NCI-H69 (cell line): ENCODE measurements at regions not wholly inside any gene's neighbourhood (a gene's known extent, or its start where the extent isn't known, plus 50 kb on each side); places are given as distances from the start of the nearest gene placed in this dataset.
"Not testable (repeated sequence)": the region's sequence is repeated elsewhere in the genome, so short reads cannot be mapped to it uniquely, and the experiment has no call there.

ENCODE experiments used
- DNase-seq: peaks from one replicate; lab custom pipeline; 2025; lab: John Stamatoyannopoulos, UW

DNA sequence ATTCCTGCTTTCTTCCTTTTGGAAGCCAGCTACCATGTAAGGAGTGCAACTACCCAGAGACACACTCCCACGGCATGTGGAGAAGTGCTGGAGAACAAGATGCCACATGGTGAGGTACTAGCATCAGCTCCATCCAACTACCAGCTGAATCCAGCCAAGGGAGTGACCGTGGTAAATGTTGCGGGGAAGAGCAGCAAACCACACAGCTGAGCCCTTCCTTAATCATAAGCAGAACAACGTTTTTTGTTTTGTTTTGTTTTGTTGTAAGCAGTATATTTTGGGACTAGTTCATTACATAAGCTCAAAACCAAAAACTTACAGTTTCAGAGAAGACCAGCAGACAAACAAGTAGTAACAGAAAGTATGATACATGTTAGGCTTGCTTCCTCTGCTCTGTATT lies 212.6 kb upstream of the ATP10A start:
- DNase-seq: no peak

DNA sequence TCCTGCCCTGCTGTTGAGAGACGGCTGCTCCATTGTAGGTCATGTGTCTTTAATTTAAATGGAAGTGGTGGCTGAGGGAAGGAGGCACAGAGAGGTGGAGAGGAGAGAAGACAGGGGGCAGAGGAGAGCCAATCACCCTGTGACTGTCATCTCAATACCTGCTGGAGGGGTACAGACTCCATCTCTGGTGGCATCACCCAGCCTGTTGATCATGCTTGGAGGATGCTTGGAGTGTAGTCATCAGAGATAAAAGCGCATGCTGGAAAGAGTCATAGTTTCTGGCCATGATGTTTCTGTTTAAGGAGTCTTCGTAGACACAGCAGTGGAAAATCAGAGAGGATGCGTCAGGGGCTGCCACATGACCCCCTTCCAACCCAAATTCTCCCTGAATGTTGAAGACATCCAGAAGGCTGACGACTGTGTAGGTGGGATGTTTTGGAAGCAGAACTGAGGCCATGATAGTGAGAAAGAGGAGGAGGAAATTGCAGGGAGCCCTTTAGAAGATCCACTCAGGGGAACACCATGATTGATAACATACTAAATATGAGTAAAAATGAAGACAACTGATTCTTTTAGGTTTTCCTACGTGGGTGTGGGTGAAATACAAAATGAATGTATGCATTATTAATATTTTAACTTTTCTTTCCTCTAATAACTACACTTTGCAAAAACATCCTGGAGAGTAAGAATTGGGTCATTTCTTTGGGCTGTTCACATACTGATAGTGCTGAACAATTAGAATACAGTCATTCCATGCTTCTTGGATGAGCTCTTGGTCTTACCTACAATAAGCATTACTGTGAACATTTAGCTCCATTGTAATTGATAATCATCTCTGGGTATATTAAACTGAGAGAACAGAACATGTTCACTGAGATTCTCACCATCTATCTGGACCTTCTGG lies 210.6 kb upstream of the ATP10A start:
- DNase-seq: no peak

DNA sequence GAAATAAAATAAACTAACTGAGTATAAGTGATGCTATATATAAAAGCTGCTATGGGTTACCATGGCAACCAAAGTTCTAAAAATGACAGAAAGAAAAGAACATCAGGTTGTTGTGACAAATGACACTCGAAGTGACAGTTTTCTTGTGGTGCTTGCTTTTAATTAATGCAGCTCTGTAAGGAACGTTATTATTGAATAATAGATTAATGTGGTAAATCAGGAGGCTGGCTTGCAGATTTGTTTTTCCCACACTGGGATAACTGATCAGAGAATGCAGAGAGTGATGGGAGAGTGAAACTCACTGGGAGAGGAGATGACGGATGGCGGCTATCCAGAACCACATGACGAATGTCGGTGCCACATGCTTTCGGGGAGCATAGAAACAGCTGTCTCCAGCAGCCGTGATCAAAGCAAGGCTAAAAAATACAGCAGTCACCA lies 207.0 kb upstream of the ATP10A start:
- no peak for DNase-seq

DNA sequence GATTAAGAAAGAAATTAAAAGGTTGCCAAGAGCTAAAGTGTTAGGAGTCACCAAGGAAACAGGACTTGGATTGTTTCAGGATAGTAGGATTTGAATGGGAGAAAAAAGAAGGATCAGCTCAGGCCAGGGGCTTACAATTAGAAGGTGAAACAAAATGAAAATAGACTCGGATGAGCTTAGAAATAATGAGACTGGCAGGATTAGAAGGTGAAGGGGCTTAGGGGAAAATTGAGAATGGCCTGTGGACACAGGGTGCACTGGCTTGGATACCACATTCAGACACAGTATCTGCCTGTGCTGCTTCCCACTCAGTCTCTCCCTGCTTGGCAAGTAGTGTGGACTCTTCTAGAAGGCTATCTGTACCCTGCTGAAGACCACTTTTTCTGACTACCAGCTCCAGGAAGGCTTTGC lies 206.1 kb upstream of the ATP10A start:
- DNase-seq: no peak

DNA sequence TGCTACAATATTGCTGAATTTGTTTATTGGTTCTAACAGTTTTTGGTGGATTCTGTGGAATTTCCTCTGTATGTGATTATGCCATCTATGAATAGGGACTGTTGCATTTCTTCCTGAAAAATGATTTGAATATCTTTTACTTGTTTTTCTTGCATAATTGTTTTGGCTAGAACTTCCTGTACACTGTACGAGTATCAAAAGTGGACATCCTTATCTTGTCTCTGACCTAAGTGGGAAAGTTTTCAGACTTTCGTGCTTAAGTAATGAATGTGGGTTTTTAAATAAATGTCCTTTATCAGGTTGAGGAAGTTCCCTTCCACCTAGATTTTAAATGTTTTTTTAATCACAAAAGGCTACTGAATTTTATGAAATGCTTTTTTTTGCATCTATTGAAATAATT lies 203.8 kb upstream of the ATP10A start:
- DNase-seq: no peak

DNA sequence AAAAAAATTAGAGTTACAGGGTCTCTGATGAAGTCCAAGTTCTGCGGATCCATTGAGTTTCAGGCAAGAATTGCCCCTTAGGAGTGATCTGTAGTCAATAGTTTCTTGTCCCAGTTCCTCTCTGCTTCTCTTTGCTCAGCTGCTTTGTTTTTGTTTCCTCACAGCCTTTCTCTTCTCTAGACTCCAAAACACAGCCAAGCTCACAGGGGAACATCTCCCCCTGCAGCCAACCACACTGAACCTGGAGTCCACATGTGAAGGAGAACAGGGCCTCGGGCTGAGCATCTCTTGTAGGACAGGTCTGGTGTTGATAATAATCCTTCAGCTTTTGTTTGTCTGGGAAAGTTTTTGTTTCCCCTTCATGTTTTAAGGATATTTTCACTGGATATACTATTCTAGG lies 202.6 kb upstream of the ATP10A start:
- no peak for DNase-seq

DNA sequence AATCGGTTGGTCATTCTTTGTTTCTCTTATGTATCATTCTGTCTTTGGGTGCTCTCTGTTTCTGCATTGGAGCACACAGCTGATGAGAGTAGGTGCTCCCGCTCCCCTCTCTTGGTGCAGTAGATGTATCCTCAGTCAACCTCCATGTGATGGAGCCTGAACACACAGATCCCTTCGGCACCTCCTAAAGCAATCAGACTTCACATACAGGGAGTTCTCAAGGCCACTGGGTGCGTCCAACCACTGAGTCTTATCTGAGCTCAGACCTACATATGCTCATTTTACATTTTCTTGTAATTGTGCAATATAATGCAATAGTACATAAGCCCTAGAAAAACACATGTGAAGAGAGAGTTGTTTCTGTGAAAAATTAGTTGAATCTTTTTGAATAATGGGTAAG lies 198.1 kb upstream of the ATP10A start:
- DNase-seq: no peak

DNA sequence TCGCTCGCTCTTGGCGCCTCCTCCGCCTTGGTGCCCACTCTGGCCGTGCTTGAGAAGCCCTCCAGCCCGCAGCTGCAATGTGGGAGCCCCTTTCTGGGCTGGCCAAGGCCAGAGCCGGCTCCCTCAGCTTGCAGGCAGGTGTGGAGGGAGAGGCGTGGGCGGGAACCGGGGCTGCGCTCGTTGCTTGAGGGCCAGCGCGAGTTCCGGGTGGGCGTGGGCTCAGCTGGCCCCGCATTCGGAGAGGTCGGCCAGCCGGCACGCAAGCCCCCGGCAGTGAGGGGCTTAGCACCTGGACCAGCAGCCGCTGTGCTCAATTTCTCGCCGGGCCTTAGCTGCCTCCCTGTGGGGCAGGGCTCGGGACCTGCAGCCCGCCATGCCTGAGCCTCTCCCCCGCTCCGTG lies 193.6 kb upstream of the ATP10A start:
- DNase-seq: not testable (repeated sequence)

DNA sequence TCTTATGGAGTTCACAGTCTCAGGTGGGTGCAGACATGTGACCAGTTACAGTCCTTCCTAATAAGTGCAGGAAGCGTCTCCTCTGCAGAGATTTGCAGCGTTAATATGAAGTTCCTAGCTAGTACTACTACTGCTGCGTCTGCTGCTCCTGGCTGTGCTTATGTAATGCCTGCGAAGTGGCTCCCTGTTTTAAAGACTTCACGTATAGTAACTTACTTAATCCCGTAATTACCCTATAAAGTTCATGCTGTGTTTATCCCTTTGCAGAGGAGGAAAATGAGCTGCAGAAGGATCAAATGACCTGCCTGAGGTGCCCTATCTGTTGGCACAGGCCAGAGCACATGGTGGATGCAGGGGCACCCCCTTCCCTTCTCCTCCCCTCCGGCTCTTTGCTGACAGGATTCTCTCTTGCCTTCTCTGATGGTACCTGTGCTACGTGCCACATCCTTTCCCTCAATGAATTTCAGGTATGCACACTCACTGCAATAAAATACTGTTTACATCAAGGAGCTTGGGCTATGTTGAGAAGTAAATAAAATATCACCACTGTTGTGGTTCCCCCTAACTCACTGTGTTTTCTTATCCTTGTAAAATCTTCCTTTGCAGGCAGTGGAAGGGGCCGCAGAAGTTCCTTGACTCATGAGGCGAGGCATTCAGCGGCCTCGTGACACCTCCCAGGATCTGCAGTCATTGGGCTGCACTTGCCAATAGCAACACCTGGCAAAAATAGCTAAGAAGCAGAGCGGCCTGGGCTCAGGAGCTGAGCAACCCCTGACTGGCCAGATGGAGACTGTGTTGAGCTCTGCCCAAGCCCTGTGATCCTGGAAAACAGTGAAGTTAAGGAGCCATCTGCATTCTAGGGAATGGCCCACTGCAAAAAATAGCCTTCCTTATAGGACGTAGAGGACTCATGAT lies 188.9 kb upstream of the ATP10A start:
- peak; percentile 49 for DNase-seq

DNA sequence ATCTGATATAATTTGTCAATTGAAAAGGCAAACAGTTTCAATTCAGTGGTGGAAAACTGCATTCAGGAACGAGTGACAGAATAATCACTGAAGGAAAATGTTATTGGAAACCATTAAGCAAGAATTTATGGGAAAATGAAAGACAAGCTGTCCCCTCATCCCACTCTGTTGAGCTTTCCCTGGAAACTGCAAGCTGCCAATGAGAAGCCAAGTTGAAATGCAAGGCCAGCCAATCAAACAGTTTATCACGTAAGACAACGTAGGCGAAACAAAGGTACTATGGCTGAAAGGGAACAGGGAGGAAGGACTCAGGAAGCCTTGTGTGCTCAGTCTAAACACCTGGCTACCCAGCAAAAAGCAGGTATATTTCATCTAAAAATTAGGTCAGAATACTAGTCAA lies 187.9 kb upstream of the ATP10A start:
- no peak for DNase-seq

DNA sequence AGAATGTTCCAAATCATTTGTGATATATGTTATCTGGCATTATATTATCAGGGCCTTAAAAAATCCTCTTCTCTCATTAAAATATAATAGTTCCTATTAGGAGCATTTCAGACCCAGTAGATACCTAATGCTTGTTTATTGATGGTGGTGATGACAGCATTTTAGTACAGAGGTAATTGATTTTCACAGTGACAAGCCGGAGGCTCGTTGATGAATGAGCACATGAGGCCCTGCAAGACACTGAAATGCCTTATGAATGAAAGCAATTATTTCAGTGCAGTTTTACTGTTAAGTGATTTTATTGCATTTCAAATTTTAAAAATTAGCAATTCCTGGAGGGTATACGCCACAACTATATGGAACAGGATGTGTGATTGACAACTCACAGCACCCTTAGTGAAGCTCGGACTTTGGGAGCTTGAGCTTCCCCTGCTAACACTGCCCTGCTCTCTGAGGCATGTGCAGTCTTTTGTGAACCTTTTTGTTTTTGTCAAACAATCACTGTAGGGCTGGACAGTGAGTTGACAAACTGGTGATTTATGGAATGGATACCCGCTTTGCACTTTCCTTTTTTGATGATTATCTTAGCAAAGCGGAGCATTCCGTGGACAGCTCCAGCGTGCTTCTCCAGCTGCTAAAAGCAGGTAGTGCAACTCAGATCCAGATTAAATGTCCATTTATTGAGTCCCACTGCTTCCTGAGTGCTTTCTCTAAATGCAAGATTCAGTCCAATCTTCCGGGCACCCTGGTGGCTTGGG lies 187.0 kb upstream of the ATP10A start:
- DNase-seq: no peak

DNA sequence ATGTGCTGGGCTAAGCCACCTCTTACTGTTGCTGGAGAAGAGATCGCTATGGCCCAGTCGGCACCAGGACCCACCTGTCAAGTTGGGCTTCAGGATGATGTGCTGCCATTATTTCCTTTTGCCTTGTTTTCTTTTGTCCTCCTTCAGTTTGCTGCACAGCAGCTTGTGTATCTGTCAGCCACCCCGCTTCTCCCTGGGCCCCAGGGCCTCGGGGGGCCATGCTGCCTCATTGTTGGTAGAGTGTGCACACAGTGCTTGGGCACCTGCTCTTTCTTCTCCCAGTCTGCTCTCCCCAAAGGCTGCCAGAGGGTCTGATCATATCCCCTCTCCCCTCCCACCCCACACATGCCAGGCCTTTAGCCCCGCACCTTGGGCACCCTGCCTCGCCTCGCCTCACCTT lies 185.5 kb upstream of the ATP10A start:
- no peak for DNase-seq

DNA sequence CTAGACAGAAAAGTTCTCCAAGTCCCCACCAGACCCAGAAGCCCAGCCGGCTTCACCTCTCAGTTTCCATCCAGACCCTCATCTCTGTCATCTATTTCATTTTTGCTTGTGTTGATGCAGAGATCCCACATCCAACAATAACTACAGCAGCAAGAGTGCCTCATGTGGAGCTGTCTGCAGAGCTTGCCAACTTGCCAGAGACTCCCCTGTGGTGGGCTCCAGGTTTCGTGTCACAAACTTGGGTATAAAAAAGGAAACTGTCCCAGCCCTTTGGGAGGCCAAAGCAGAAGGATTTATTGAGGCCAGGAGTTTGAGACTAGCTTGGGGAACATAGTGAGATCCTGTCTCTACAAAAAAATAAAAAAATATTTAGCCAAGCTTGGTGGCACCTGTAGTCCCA lies 182.4 kb upstream of the ATP10A start:
- DNase-seq: no peak

DNA sequence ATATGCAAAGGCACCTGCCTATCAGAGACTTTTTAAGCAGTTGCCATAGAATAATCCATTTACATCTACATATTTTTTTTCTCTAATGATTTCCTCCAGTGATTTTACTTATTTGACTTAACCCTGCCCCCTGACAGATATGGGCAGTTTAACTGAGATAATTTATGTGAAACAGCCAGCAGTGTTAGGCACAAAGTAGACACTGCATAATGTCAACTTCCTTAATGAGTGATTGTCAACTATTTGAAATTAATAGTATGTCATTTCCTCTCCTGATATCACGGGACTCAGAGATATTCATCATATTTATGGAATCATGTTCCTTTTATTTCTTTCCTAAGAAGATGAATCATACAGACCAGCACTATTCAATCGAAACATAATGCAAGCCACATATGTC lies 179.9 kb upstream of the ATP10A start:
- DNase-seq: no peak

DNA sequence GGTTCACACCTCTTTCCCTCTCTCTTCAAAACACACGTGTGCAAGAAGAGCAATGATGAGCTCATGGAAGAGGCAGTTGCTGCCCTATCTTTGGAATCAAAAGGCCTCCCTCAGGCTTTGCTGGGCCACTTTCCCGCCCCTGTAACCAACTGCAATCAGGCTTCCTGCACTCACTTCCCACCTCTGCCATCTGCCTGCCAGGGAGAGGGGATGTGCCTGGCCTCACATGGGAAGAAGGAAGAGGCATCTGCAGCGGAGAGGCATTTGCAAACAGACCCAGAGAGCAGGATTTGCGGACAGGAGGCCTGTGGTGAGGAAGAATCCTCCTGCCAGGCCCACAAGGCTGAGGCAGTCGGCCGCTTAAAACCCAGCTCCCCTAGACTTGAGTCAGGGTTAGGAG lies 175.6 kb upstream of the ATP10A start:
- DNase-seq: peak; percentile 7

DNA sequence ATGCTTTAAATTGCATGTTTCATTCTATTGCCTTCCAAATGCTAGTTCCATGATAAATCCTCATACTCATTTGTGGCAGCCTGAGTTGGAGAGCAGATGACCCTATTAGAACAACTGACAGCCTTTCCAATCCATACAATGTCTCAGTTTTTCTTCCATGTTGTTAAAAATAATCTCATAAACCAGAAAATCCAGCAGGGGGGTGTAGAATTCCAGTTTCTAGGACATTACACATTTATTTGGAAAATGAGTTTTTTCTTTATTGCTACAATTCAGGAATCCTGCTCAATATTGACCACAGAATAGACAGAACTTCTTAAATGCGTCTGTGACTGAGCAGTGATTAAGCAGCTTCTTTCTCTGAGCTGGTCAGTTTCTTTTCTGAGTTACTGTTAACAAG lies 174.2 kb upstream of the ATP10A start:
- DNase-seq: no peak

DNA sequence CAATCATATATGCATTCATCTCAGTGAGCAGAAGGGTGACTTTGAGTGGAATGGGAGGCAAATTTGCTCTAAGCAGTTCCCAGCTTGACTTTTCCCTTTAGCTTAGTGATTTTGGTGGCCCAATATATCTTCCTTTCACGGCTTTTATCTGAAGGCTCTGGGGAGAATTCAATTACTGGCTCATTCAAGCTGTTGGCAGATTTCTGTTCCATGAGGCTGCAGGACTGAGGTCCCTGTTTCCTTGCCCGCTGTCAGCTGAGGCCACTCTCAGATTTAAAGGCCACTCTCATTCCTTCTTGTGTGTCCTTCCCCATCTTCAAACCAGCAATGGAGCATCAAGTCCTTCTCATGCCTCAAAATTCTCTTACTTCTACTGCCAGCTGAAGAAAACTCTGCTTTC lies 170.4 kb upstream of the ATP10A start:
- no peak for DNase-seq

DNA sequence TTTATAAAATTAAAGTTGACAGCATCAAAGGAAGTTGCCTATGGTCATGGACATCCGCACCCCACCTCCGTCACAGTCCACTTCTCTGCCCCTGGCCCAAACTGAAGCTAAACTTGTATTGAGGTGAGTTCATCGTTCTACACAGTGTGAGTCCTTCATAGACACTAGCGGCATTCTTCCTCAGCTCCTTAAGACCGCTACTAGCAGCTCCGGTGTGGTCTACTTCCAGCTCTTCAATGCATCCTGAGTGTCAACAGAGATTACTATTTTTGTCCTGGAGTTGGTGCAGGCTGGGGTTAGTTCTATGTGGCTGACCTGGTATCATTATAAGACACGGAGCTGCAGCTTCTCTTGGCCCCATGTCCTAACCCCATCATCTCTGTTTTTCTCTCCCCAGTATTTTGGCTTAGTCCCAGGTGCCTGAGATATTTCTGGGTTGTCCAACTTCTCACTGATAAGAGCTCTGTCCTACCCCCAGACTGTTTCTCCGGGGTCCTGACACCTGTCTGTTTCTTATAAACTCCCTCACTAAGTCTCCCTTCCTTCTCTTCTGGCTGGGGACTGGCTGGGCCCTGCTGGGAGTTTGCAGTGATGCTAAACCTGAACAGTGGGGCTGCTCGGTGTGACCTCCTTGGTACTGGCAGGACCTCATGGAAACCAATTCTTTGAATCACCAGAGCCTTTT lies 169.2 kb upstream of the ATP10A start:
- no peak for DNase-seq

DNA sequence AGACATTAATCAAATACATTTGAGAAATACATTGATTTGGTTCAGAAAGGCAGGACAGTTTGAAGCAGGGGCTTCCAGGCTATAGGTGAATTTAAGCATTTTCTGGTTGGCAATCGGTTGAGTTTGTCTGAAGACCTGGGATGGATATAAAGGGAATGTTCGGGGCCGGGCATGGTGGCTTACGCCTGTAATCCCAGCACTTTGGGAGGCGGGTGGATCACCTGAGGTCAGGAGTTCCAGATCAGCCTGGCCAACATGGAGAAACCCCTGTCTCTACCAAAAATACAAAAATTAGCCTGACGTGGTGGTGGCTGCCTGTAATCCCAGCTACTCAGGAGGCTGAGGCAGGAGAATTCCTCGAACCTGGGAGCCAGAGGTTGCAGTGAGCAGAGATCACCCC lies 166.5 kb upstream of the ATP10A start:
- not testable (repeated sequence) for DNase-seq

DNA sequence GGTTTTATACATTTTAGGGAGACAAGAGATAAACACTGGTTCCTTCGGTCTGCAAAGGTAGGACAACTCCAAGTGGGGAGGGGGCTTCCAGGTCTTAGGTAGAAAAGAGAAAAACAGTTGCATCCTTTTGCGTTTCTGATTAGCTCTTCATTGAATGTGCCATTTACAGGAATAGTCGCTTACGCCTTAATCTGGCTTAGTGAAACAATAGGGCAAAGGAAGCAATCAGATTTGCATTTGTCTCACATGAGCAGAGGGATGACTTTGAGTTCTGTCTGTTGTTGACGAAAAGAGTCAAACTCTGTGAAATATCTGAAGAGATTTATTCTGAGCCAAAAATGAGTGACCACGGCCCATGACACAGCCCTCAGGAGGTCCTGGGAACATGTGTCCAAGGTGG lies 166.0 kb upstream of the ATP10A start:
- no peak for DNase-seq

DNA sequence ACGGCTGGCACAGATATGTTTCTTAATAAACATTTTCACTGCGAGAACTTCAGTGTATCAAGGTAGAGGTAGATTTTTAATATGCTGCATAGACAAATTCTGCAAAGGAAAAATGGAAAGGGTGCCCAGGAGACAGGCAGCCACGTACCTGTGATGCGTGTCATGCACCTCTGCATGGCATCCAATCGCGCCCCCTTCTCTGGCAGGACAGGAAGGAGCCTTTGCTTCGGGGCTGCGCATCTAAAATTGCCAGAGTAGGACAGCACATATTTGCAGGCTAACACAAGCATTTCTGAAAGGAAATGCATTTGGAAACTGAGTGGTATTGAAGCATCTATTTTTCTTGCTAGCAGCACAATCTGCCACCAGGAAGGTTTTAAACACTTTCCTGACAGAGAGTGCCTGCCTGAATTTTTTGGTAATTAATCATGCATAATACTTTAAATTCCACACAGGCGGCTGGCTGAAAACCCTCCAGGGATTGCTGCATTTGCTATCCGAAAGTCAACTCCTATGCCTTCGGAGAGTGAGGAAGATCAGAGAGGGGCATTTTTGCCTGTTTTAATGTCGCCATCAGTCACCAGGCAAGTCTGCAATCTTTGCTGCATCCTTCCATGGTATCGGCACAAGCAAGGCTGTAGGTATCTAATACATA lies 165.1 kb upstream of the ATP10A start:
- DNase-seq: no peak
